Activated gamma-delta T cell treated with Interleukin-2 at 50 U/mL for 16 hours (primary cell): ENCODE measurements at regions not wholly inside any gene's neighbourhood (a gene's known extent, or its start where the extent isn't known, plus 50 kb on each side); places are given as distances from the start of the nearest gene placed in this dataset.

ENCODE experiments used
- DNase-seq: peaks from one replicate; pipeline ENCODE4 v3.0.0-alpha.2; 2020

GRCh38 chr20:24048024-24048611 is 59.5 kb upstream of the GGTLC1 start:
- DNase-seq, result no peak

GRCh38 chr20:24046888-24047287 is 58.3 kb upstream of the GGTLC1 start:
- DNase-seq, result no peak

GRCh38 chr20:24045621-24046318 is 57.2 kb upstream of the GGTLC1 start:
- peak; percentile 14 for DNase-seq

GRCh38 chr20:24043294-24043693 is 54.7 kb upstream of the GGTLC1 start:
- DNase-seq, result no peak

- no peak for DNase-seq
These were observed 54.1 kb upstream of the GGTLC1 start for GRCh38 chr20:24042646-24043045.

GRCh38 chr20:24040896-24041459 is 52.4 kb upstream of the GGTLC1 start:
- no peak for DNase-seq

- no peak for DNase-seq
These were observed 50.6 kb upstream of the GGTLC1 start for GRCh38 chr20:24039196-24039595.
